A549 (cell line): ENCODE measurements at regions not wholly inside any gene's neighbourhood (a gene's known extent, or its start where the extent isn't known, plus 50 kb on each side); places are given as distances from the start of the nearest gene placed in this dataset.

Experiments
- ATAC-seq, 2 experiments: fragments of 200-7000 bp in 1 of 2; fragments of >200 bp in 1 of 2; cut with Nextera tagmentation in 1 of 2; cut with Tn5 transposase in 1 of 2; 3 replicates each; pipeline versions ENCODE4 v1.8.0 to v1.9.1; 2018 to 2020; ENCODE audit warnings: mild to moderate bottlenecking in 1 of 2, moderate library complexity in 1 of 2
- CTCF ChIA-PET: fragments of 300-600 bp; sonication (Branson Sonifier 250); formaldehyde crosslinking; extraction: SDS; loops from one replicate; lab custom pipeline; 2021; ENCODE audit warnings: antibody characterized with exemption, inconsistent platforms; lab: Yijun Ruan, JAX
- POLR2A ChIA-PET: fragments of 350-600 bp; formaldehyde crosslinking; extraction: SDS; loops from one replicate; lab custom pipeline; 2021; ENCODE audit warnings: antibody characterized with exemption, inconsistent platforms; lab: Yijun Ruan, JAX
- DNase-seq, 2 experiments: peaks; one replicate each; pipeline versions ENCODE4 v3.0.0 to v3.0.0-alpha.2; 2011 to 2016; ENCODE audit warnings: low read depth in 1 of 2, low spot score in 1 of 2
- FAIRE-seq: peaks from 2 replicates; lab custom pipeline; 2011; peaks lifted over from hg19 to GRCh38; lab: Jason Lieb, UNC
- H3K27ac ChIP-seq, 2 experiments: fragments of >200 bp; sonication (Bioruptor Twin); formaldehyde crosslinking; 3 replicates each; pipeline ENCODE4 v1.5.1; 2016 to 2017
- H3K4me1 ChIP-seq: fragments of >200 bp; sonication (Bioruptor Twin); formaldehyde crosslinking; 3 replicates; pipeline ENCODE4 v1.6.1; 2016
- H3K4me2 ChIP-seq: fragments of >200 bp; sonication (Bioruptor Twin); formaldehyde crosslinking; 3 replicates; pipeline ENCODE4 v1.6.1; 2016
- H3K4me3 ChIP-seq: fragments of >200 bp; sonication (Bioruptor Twin); formaldehyde crosslinking; 3 replicates; pipeline ENCODE4 v1.5.1; 2016
- H3K9me3 ChIP-seq: fragments of >200 bp; sonication (Bioruptor Twin); formaldehyde crosslinking; 3 replicates; pipeline ENCODE4 v1.6.1; 2016
- BCL3 ChIP-seq: fragments of >200 bp; sonication (Bioruptor Twin); formaldehyde crosslinking; IDR thresholded peaks from 3 replicates; pipeline ENCODE4 v1.6.1; 2016
- CBX2 ChIP-seq: fragments of 200-600 bp; sonication (generic); IDR thresholded peaks from 2 replicates; pipeline ENCODE4 v1.6.1; 2016; ENCODE audit warnings: low read depth, mild to moderate bottlenecking, borderline replicate concordance
- CBX8 ChIP-seq: fragments of 200-600 bp; sonication (generic); IDR thresholded peaks from 2 replicates; pipeline ENCODE4 v1.6.1; 2016
- CTCF ChIP-seq: fragments of >200 bp; sonication (Bioruptor Twin); formaldehyde crosslinking; IDR thresholded peaks from 3 replicates; pipeline ENCODE4 v1.5.1; 2016
- EP300 ChIP-seq, 2 experiments: fragments of >200 bp; sonication (Bioruptor Twin); formaldehyde crosslinking; IDR thresholded peaks; 2 replicates in 1 of 2; 3 replicates in 1 of 2; pipeline ENCODE4 v1.6.1; 2016 to 2017
- HES2 ChIP-seq: fragments of >200 bp; sonication (Bioruptor Twin); formaldehyde crosslinking; IDR thresholded peaks from 2 replicates; pipeline ENCODE4 v1.6.1; 2016
- HMGXB4 ChIP-seq: fragments of 250-450 bp; sonication (Bioruptor Pico); IDR thresholded peaks from 2 replicates; pipeline ENCODE4 v1.5.0; 2021; ENCODE audit warnings: mild to moderate bottlenecking, moderate library complexity, borderline replicate concordance
- HOXA7 ChIP-seq: fragments of 250-450 bp; sonication (Bioruptor Pico); IDR thresholded peaks from 2 replicates; pipeline ENCODE4 v1.5.0; 2020; ENCODE audit warnings: mild to moderate bottlenecking, moderate library complexity
- KDM5A ChIP-seq: fragments of 200-600 bp; sonication (generic); IDR thresholded peaks from 2 replicates; pipeline ENCODE4 v1.6.1; 2016; ENCODE audit warnings: antibody characterized with exemption, mild to moderate bottlenecking
- MAFK ChIP-seq: fragments of 450-650 bp; IDR thresholded peaks from 2 replicates; pipeline ENCODE4 v1.6.1; 2014; ENCODE audit not compliant: partially characterized antibody
- PHF8 ChIP-seq: fragments of 200-600 bp; sonication (generic); IDR thresholded peaks from 2 replicates; pipeline ENCODE4 v1.6.1; 2016; ENCODE audit warnings: low read depth, mild to moderate bottlenecking, antibody characterized with exemption, moderate library complexity, borderline replicate concordance
- SREBF2 ChIP-seq: fragments of 450-650 bp; IDR thresholded peaks from 2 replicates; pipeline ENCODE4 v1.6.1; 2014; ENCODE audit warnings: mild to moderate bottlenecking, moderate library complexity
- ZNF302 ChIP-seq: fragments of 250-450 bp; sonication (Bioruptor Pico); IDR thresholded peaks from 2 replicates; pipeline ENCODE4 v1.9.0; 2021; ENCODE audit warnings: inconsistent platforms, mild to moderate bottlenecking, moderate library complexity
- WGBS: methylation state at CpG from one replicate; pipeline ENCODE4 v1.1.6; 2017; ENCODE audit errors: missing lambda C conversion rate; 5-methylcytosine and 5-hydroxymethylcytosine counted together

- TF ChIP-seq ZNF302: no peak
- no peak for TF ChIP-seq PHF8
- no peak for TF ChIP-seq EP300 (IDR thresholded peaks at IDR 0.05)
- no peak for TF ChIP-seq BCL3
- TF ChIP-seq CTCF: no peak
- TF ChIP-seq KDM5A: no peak
- Histone ChIP-seq H3K4me1 (no peaks in the 10 kb centered on the region), H3K4me2 (no peak overlapping the region), H3K9me3 (no peaks in the 10 kb centered on the region), H3K27ac (no peak overlapping the region), H3K4me3 (no peak overlapping the region)
- ChIA-PET CTCF (interaction anchor here (1.3 kb wide), 1 partner anchor 103 kb away, joined by 4 read pairs; no protein-coding TSS in a partner anchor), POLR2A (no interaction called here)
- FAIRE-seq: no peak
- 76% methylated on average over 6 of the region's 6 CpGs for WGBS
- no peak for ATAC-seq
- DNase-seq: no peak
Measured at GRCh38 chr3:13195374-13195773, 122.1 kb upstream of the IQSEC1 start.

GRCh38 chr3:13194285-13195209 is 121.3 kb upstream of the IQSEC1 start:
- WGBS: 79% methylated on average over 21 of the region's 22 CpGs
- H3K9me3 ChIP-seq: no peaks in the 10 kb centered on the region
- FAIRE-seq (no peak), DNase-seq (no peak), ATAC-seq (no peak)
- no peak overlapping the region for H3K4me2 ChIP-seq
- POLR2A ChIA-PET: no interaction called here
- H3K27ac ChIP-seq: no peak overlapping the region
- no peak overlapping the region for H3K4me3 ChIP-seq
- no peaks in the 10 kb centered on the region for H3K4me1 ChIP-seq
- CTCF ChIA-PET: interaction anchor here (1.3 to 2.0 kb wide), 2 partner anchors 89 to 101 kb away, joined by 3 to 6 read pairs; no protein-coding TSS in a partner anchor
- TF ChIP-seq ZNF302 (no peak), HMGXB4 (CRISPR knock-in tag) (no peak)
- TF ChIP-seq, all 56 proteins: peak for 0

GRCh38 chr3:13193320-13194284 is 120.4 kb upstream of the IQSEC1 start:
- no peak for TF ChIP-seq CBX8
- TF ChIP-seq HOXA7: no peak
- TF ChIP-seq CBX2: no peak
- no peak for TF ChIP-seq HES2
- TF ChIP-seq SREBF2: no peak
- TF ChIP-seq MAFK: no peak
- no peak for DNase-seq
- ChIA-PET POLR2A (interaction anchor here (0.6 kb wide), 1 partner anchor 88 kb away, joined by 3 read pairs; no protein-coding TSS in a partner anchor), CTCF (interaction anchor here (0.6 to 2.0 kb wide), 10 partner anchors 8 to 259 kb away, joined by 3 to 6 read pairs (median 3); no protein-coding TSS in a partner anchor)
- no peaks in the 10 kb centered on the region for H3K4me1 ChIP-seq
- ATAC-seq: no peak
- FAIRE-seq: no peak
- no peaks in the 10 kb centered on the region for H3K9me3 ChIP-seq
- no peak overlapping the region for H3K4me3 ChIP-seq
- no peak overlapping the region for H3K27ac ChIP-seq
- 61% methylated on average over 17 of the region's 17 CpGs for WGBS
- no peak overlapping the region for H3K4me2 ChIP-seq
